CD4-positive, alpha-beta T cell (primary cell): ENCODE measurements at regions not wholly inside any gene's neighbourhood (a gene's known extent, or its start where the extent isn't known, plus 50 kb on each side); places are given as distances from the start of the nearest gene placed in this dataset.

Experiments used
- ATAC-seq: fragments of 200-7000 bp; cut with Tn5 transposase; one replicate; pipeline ENCODE4 v1.10.0; 2022; ENCODE audit warnings: mild to moderate bottlenecking; ENCODE audit not compliant: poor library complexity
- CTCF ChIA-PET: fragments of 350-600 bp; sonication (Branson Sonifier 250); formaldehyde crosslinking; loops from one replicate; lab custom pipeline; 2021; ENCODE audit warnings: antibody characterized with exemption, inconsistent platforms; lab: Charles Lee
- POLR2A ChIA-PET: fragments of 350-600 bp; sonication (Branson Sonifier 250); formaldehyde crosslinking; loops from one replicate; lab custom pipeline; 2021; ENCODE audit warnings: antibody characterized with exemption, inconsistent platforms; lab: Charles Lee
- DNase-seq, 14 experiments: peaks; one replicate each; pipeline ENCODE4 v3.0.0-alpha.2; 2013 to 2020; ENCODE audit warnings: mixed read lengths in 2 of 14
- H3K27ac ChIP-seq, 2 donors: one replicate each; pipeline versions ENCODE4 v1.5.1 to v1.7.0; 2013; ENCODE audit warnings: low read length in 2 of 2, low read depth in 1 of 2, mild to moderate bottlenecking in 1 of 2
- H3K27me3 ChIP-seq, 2 experiments: 1 replicate in 1 of 2; 2 replicates in 1 of 2; pipeline versions ENCODE4 v1.6.1 to v1.7.0; 2013; ENCODE audit warnings: low read length in 2 of 2, control low read depth in 1 of 2, mild to moderate bottlenecking in 1 of 2, moderate library complexity in 1 of 2; ENCODE audit not compliant: insufficient read depth in 2 of 2, control insufficient read depth in 1 of 2
- H3K36me3 ChIP-seq: one replicate; pipeline ENCODE4 v1.6.1; 2013; ENCODE audit warnings: low read length, control low read depth; ENCODE audit not compliant: insufficient read depth
- H3K4me1 ChIP-seq: one replicate; pipeline ENCODE4 v1.6.1; 2013; ENCODE audit warnings: low read length, control low read depth; ENCODE audit not compliant: insufficient read depth
- H3K4me3 ChIP-seq: one replicate; pipeline ENCODE4 v1.5.1; 2013; ENCODE audit warnings: mild to moderate bottlenecking, low read length, moderate library complexity
- H3K9me3 ChIP-seq, 2 experiments: 1 replicate in 1 of 2; 2 replicates in 1 of 2; pipeline versions ENCODE4 v1.6.1 to v1.7.0; 2013; ENCODE audit warnings: low read length in 2 of 2, mild to moderate bottlenecking in 2 of 2, control low read depth in 1 of 2, moderate library complexity in 1 of 2; ENCODE audit not compliant: control insufficient read depth in 1 of 2, insufficient read depth in 1 of 2
- H3K27ac Mint-ChIP-seq: one replicate; pipeline ENCODE4 v1.8.0; 2020; ENCODE audit warnings: mixed read lengths
- H3K27me3 Mint-ChIP-seq: one replicate; pipeline ENCODE4 v1.8.0; 2021; ENCODE audit warnings: mixed read lengths
- H3K36me3 Mint-ChIP-seq: one replicate; pipeline ENCODE4 v1.8.0; 2021; ENCODE audit warnings: low read depth, mixed read lengths
- H3K4me1 Mint-ChIP-seq: one replicate; pipeline ENCODE4 v1.8.0; 2021; ENCODE audit warnings: low read depth, mixed read lengths
- H3K4me3 Mint-ChIP-seq: one replicate; pipeline ENCODE4 v1.8.0; 2020; ENCODE audit warnings: mild to moderate bottlenecking, mixed read lengths
- H3K9me3 Mint-ChIP-seq: one replicate; pipeline ENCODE4 v1.8.0; 2020; ENCODE audit warnings: mixed read lengths
- intact Hi-C, 2 experiments: fragments of 100-400 bp; cut with DNase I in 1 of 2; cut with micrococcal nuclease in 1 of 2; formaldehyde crosslinking; loops; one replicate each; pipeline versions ENCODE4 v1.15.1 to v1.9.0; 2023 to 2025; cut with DNase I, micrococcal nuclease
- TF ChIP-seq, protein P1 (sequence below): fragments of 200-600 bp; IDR thresholded peaks from one replicate; pipeline ENCODE4 v1.8.0; 2022; ENCODE audit warnings: antibody characterized with exemption, mild to moderate bottlenecking

DNA sequence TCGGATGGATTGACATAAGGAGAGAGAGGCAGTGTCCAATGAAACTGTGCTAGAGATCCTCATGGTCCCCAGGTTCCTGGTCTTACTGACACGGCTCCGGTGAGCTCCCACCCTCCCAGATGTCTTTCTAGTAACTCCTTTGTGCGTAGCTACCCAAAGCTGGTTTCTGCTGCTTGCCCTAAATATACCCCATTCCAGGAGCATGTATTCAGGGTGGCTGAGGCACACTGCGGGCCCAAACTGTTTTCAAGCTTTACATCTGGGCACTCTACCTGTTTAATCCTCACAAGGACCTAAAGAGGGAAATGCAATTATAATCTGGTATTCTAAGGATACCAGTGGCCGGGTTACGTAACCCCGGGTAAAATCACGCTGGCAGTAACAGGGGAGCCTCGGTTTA lies 161.2 kb upstream of the NSMCE3 start:
- H3K4me3 ChIP-seq: no peak overlapping the region
- no peaks in the 10 kb centered on the region for H3K36me3 ChIP-seq
- Mint-ChIP-seq H3K27ac (no peak overlapping the region), H3K9me3 (no peaks in the 10 kb centered on the region), H3K4me3 (no peak overlapping the region), H3K36me3 (no peaks in the 10 kb centered on the region), H3K27me3 (peaks cover 35% of the 10 kb centered on the region), H3K4me1 (no peaks in the 10 kb centered on the region)
- ChIA-PET POLR2A (no interaction called here), CTCF (no interaction called here)
- H3K9me3 ChIP-seq: peaks cover 0 to 11% of the 10 kb centered on the region in 2 experiments
- H3K27me3 ChIP-seq: no peaks in the 10 kb centered on the region
- no peaks in the 10 kb centered on the region for H3K4me1 ChIP-seq
- intact Hi-C loops: no loop called here
- ATAC-seq (no peak), DNase-seq (no peak)
- no peak overlapping the region for H3K27ac ChIP-seq
- TF ChIP-seq, protein P1, sequence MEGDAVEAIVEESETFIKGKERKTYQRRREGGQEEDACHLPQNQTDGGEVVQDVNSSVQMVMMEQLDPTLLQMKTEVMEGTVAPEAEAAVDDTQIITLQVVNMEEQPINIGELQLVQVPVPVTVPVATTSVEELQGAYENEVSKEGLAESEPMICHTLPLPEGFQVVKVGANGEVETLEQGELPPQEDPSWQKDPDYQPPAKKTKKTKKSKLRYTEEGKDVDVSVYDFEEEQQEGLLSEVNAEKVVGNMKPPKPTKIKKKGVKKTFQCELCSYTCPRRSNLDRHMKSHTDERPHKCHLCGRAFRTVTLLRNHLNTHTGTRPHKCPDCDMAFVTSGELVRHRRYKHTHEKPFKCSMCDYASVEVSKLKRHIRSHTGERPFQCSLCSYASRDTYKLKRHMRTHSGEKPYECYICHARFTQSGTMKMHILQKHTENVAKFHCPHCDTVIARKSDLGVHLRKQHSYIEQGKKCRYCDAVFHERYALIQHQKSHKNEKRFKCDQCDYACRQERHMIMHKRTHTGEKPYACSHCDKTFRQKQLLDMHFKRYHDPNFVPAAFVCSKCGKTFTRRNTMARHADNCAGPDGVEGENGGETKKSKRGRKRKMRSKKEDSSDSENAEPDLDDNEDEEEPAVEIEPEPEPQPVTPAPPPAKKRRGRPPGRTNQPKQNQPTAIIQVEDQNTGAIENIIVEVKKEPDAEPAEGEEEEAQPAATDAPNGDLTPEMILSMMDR: no peak

DNA sequence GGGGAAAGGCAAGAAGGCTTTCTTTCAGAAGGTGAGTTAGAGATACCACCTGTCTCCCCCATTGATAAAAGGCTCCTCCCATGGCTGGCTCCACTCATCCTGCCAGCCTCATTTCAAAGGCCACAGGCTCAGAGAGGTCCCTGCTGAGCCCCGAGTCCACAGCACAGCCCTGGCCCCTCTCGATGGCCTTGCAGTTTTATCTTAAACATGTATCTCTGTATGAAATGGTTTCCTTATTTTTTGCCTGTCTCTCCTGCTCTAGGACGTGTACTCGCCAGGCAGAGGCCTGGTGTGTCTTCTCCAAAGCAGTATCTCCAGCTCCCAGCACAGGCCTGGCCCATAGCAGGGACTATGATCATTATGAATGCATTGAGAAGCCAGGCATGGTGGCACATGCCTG lies 160.5 kb upstream of the NSMCE3 start:
- H3K4me3 Mint-ChIP-seq: no peak overlapping the region
- Histone ChIP-seq H3K27me3 (no peaks in the 10 kb centered on the region), H3K4me1 (no peaks in the 10 kb centered on the region), H3K27ac (no peak overlapping the region), H3K4me3 (no peak overlapping the region), H3K36me3 (no peaks in the 10 kb centered on the region), H3K9me3 (peaks cover 0 to 11% of the 10 kb centered on the region in 2 experiments)
- H3K4me1 Mint-ChIP-seq: no peaks in the 10 kb centered on the region
- TF ChIP-seq, protein P1: no peak
- H3K27me3 Mint-ChIP-seq: peaks cover 31% of the 10 kb centered on the region
- no peaks in the 10 kb centered on the region for H3K36me3 Mint-ChIP-seq
- ChIA-PET POLR2A (no interaction called here), CTCF (no interaction called here)
- intact Hi-C loops: no loop called here
- no peak overlapping the region for H3K27ac Mint-ChIP-seq
- no peaks in the 10 kb centered on the region for H3K9me3 Mint-ChIP-seq
- DNase-seq (no peak), ATAC-seq (no peak)

DNA sequence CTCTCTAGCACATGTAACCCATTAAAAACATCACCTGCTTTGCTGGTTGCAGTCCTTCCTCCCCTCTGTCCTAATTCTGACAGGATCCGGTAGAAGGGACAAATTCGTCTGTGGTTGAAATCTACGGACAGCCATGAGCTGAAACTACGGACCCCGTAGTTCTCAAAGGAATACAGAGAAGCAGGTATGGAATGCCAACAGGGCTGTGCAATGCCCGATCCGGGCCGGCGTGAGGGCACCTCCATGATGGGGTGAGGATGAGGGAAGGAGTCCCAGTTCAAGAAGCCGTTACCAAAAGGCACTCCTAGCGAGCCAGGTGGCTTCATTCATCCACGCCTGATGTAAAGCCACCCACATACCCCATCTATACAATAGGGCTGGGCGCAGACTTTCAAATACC lies 160.0 kb upstream of the NSMCE3 start:
- no peak overlapping the region for H3K4me3 Mint-ChIP-seq
- no peak for ATAC-seq
- no peaks in the 10 kb centered on the region for H3K36me3 Mint-ChIP-seq
- H3K9me3 ChIP-seq: peaks cover 0 to 11% of the 10 kb centered on the region in 2 experiments
- DNase-seq: no peak
- no peaks in the 10 kb centered on the region for H3K27me3 ChIP-seq
- no peaks in the 10 kb centered on the region for H3K9me3 Mint-ChIP-seq
- no peaks in the 10 kb centered on the region for H3K4me1 ChIP-seq
- intact Hi-C loops: no loop called here
- peaks cover 26% of the 10 kb centered on the region for H3K27me3 Mint-ChIP-seq
- no peaks in the 10 kb centered on the region for H3K36me3 ChIP-seq
- H3K27ac ChIP-seq: no peak overlapping the region
- no peak overlapping the region for H3K27ac Mint-ChIP-seq
- POLR2A ChIA-PET: no interaction called here
- TF ChIP-seq, protein P1: no peak
- no peaks in the 10 kb centered on the region for H3K4me1 Mint-ChIP-seq
- no peak overlapping the region for H3K4me3 ChIP-seq
- CTCF ChIA-PET: no interaction called here
